GM18517 (cell line): ENCODE measurements at regions not wholly inside any gene's neighbourhood (a gene's known extent, or its start where the extent isn't known, plus 50 kb on each side); places are given as distances from the start of the nearest gene placed in this dataset.

ENCODE experiments used
- ATAC-seq: cut with Tn5 transposase; IDR thresholded peaks from one replicate; pipeline ENCODE4 v1.9.1; 2021; ENCODE audit warnings: mild to moderate bottlenecking, moderate library complexity; ENCODE audit not compliant: unreplicated experiment

GRCh38 chr10:111968647-111969046 lies 214.9 kb downstream of the GPAM start:
- ATAC-seq, result no peak

- no peak for ATAC-seq
Measured at GRCh38 chr10:111970111-111970510, 213.5 kb downstream of the GPAM start.

GRCh38 chr10:111972109-111972508 lies 211.5 kb downstream of the GPAM start:
- ATAC-seq, result no peak

- no peak for ATAC-seq
Measured at GRCh38 chr10:111973306-111973705, 210.3 kb downstream of the GPAM start.

- ATAC-seq, result no peak
Measured at GRCh38 chr10:111973826-111974225, 209.7 kb downstream of the GPAM start.

- ATAC-seq, result no peak
Measured at GRCh38 chr10:111974325-111974724, 209.2 kb downstream of the GPAM start.

GRCh38 chr10:111976557-111976956 lies 207.0 kb downstream of the GPAM start:
- ATAC-seq, result no peak

- ATAC-seq, result no peak
Measured at GRCh38 chr10:111984057-111984456, 199.5 kb downstream of the GPAM start.

GRCh38 chr10:111986079-111986478 lies 197.5 kb downstream of the GPAM start:
- ATAC-seq, result no peak

GRCh38 chr10:111988646-111989045 lies 194.9 kb downstream of the GPAM start:
- no peak for ATAC-seq

- no peak for ATAC-seq
Measured at GRCh38 chr10:111989136-111989911, 194.2 kb downstream of the GPAM start.

- no peak for ATAC-seq
Measured at GRCh38 chr10:111990734-111991133, 192.8 kb downstream of the GPAM start.

- no peak for ATAC-seq
Measured at GRCh38 chr10:111993321-111993720, 190.2 kb downstream of the GPAM start.

GRCh38 chr10:111993872-111994426 lies 189.6 kb downstream of the GPAM start:
- no peak for ATAC-seq

- ATAC-seq, result peak; percentile 96
Measured at GRCh38 chr10:111996103-111996502, 187.5 kb downstream of the GPAM start.

- ATAC-seq, result no peak
Measured at GRCh38 chr10:111998728-111999127, 184.8 kb downstream of the GPAM start.

GRCh38 chr10:111999205-111999914 lies 184.2 kb downstream of the GPAM start:
- ATAC-seq, result no peak

- ATAC-seq, result no peak
Measured at GRCh38 chr10:111999915-112000302, 183.7 kb downstream of the GPAM start.

GRCh38 chr10:112000466-112000865 lies 183.1 kb downstream of the GPAM start:
- ATAC-seq, result no peak

GRCh38 chr10:112002206-112002605 lies 181.4 kb downstream of the GPAM start:
- no peak for ATAC-seq

- no peak for ATAC-seq
Measured at GRCh38 chr10:112004075-112004474, 179.5 kb downstream of the GPAM start.

GRCh38 chr10:112005044-112005443 lies 178.5 kb downstream of the GPAM start:
- no peak for ATAC-seq
